IMR-90 (cell line): ENCODE measurements at regions not wholly inside any gene's neighbourhood (a gene's known extent, or its start where the extent isn't known, plus 50 kb on each side); places are given as distances from the start of the nearest gene placed in this dataset.

Experiments
- ATAC-seq: fragments of 200-7000 bp; cut with Tn5 transposase; 2 replicates; pipeline ENCODE4 v1.9.1; 2020; ENCODE audit warnings: low read depth, mild to moderate bottlenecking, moderate library complexity
- BruUV-seq: library from RNA; stranded (reverse); fragments of 400-500 nt; replicated peaks from 2 replicates; lab custom pipeline; 2021; lab: Mats Ljungman, UMichigan
- CTCF ChIA-PET: fragments of 300-600 bp; formaldehyde crosslinking; extraction: SDS; loops from one replicate; lab custom pipeline; 2021; ENCODE audit warnings: antibody characterized with exemption; lab: Yijun Ruan, JAX
- POLR2A ChIA-PET: fragments of 300-600 bp; sonication (Branson Sonifier 250); formaldehyde crosslinking; loops from one replicate; lab custom pipeline; 2022; ENCODE audit warnings: antibody characterized with exemption; ENCODE audit not compliant: unreplicated experiment; lab: Charles Lee
- DNase-seq: peaks from one replicate; pipeline ENCODE4 v3.0.0; 2013
- H2AFZ ChIP-seq: replicated peaks from 2 replicates; pipeline ENCODE3; 2013; ENCODE audit warnings: low read length, mild to moderate bottlenecking; ENCODE audit not compliant: poor library complexity
- H2AK5ac ChIP-seq: 2 replicates; pipeline ENCODE4 v1.6.1; 2013; ENCODE audit warnings: low read depth, low read length, inconsistent platforms
- H2AK9ac ChIP-seq: replicated peaks from 2 replicates; pipeline ENCODE3; 2013; ENCODE audit warnings: mild to moderate bottlenecking, low read depth, low read length, moderate library complexity; ENCODE audit not compliant: poor library complexity
- H2BK120ac ChIP-seq: 2 replicates; pipeline ENCODE4 v1.6.1; 2013; ENCODE audit warnings: low read depth, low read length, inconsistent platforms
- H2BK15ac ChIP-seq: 3 replicates; pipeline ENCODE4 v1.6.1; 2013; ENCODE audit warnings: low read depth, low read length, inconsistent platforms
- H2BK20ac ChIP-seq: 2 replicates; pipeline ENCODE4 v1.6.1; 2013; ENCODE audit warnings: low read depth, mild to moderate bottlenecking, inconsistent platforms, low read length, moderate library complexity
- H2BK5ac ChIP-seq: 2 replicates; pipeline ENCODE4 v1.6.1; 2013; ENCODE audit warnings: mild to moderate bottlenecking, low read depth, low read length, inconsistent platforms; ENCODE audit not compliant: poor library complexity, severe bottlenecking
- H3K14ac ChIP-seq: replicated peaks from 2 replicates; pipeline ENCODE4 v1.6.1; 2013; ENCODE audit warnings: low read depth, low read length, inconsistent platforms
- H3K18ac ChIP-seq: 2 replicates; pipeline ENCODE4 v1.6.1; 2013; ENCODE audit warnings: low read depth, low read length, control low read depth
- H3K23ac ChIP-seq: 2 replicates; pipeline ENCODE4 v1.6.1; 2013; ENCODE audit warnings: low read depth, low read length, inconsistent platforms
- H3K27ac ChIP-seq: 2 replicates; pipeline ENCODE4 v1.5.1; 2013; ENCODE audit warnings: mild to moderate bottlenecking, control low read depth, low read length; ENCODE audit not compliant: insufficient read depth
- H3K27me3 ChIP-seq: 2 replicates; pipeline ENCODE4 v1.6.1; 2013; ENCODE audit warnings: low read length; ENCODE audit not compliant: control insufficient read depth, insufficient read depth
- H3K36me3 ChIP-seq: 2 replicates; pipeline ENCODE4 v1.6.1; 2013; ENCODE audit warnings: low read length, mixed read lengths; ENCODE audit not compliant: control insufficient read depth, insufficient read depth
- H3K4ac ChIP-seq: 2 replicates; pipeline ENCODE4 v1.6.1; 2013; ENCODE audit warnings: low read depth, low read length, inconsistent platforms
- H3K4me1 ChIP-seq: 2 replicates; pipeline ENCODE4 v1.6.1; 2013; ENCODE audit warnings: low read length, mixed read lengths; ENCODE audit not compliant: control insufficient read depth, insufficient read depth
- H3K4me2 ChIP-seq: 2 replicates; pipeline ENCODE4 v1.6.1; 2013; ENCODE audit warnings: low read depth, mild to moderate bottlenecking, control low read depth, low read length, moderate library complexity
- H3K4me3 ChIP-seq: 2 replicates; pipeline ENCODE4 v1.5.1; 2013; ENCODE audit warnings: low read depth, mild to moderate bottlenecking, control low read depth, low read length, moderate library complexity; ENCODE audit not compliant: insufficient read depth
- H3K56ac ChIP-seq: 2 replicates; pipeline ENCODE4 v1.6.1; 2013; ENCODE audit warnings: low read length, inconsistent platforms; ENCODE audit not compliant: insufficient read depth; ENCODE audit errors: extremely low read depth
- H3K79me1 ChIP-seq, 2 experiments: 2 replicates each; pipeline ENCODE4 v1.6.1; 2013; ENCODE audit warnings: low read length in 2 of 2, inconsistent platforms in 1 of 2, low read depth in 1 of 2
- H3K9ac ChIP-seq: 2 replicates; pipeline ENCODE4 v1.6.1; 2013; ENCODE audit warnings: low read depth, low read length, control low read depth
- H3K9me1 ChIP-seq: 2 replicates; pipeline ENCODE4 v1.6.1; 2013; ENCODE audit warnings: low read length, inconsistent platforms; ENCODE audit not compliant: insufficient read depth
- H3K9me3 ChIP-seq: 2 replicates; pipeline ENCODE4 v1.6.1; 2013; ENCODE audit warnings: low read length; ENCODE audit not compliant: control insufficient read depth, insufficient read depth
- H4K20me1 ChIP-seq: 2 replicates; pipeline ENCODE4 v1.6.1; 2013; ENCODE audit warnings: low read length, inconsistent platforms; ENCODE audit not compliant: insufficient read depth
- H4K5ac ChIP-seq: 2 replicates; pipeline ENCODE4 v1.6.1; 2013; ENCODE audit warnings: mild to moderate bottlenecking, low read depth, low read length, control low read depth
- H4K8ac ChIP-seq, 2 experiments: 2 replicates each; pipeline ENCODE4 v1.6.1; 2013; ENCODE audit warnings: low read depth in 2 of 2, low read length in 2 of 2, control low read depth in 1 of 2, inconsistent platforms in 1 of 2
- H4K91ac ChIP-seq: 2 replicates; pipeline ENCODE4 v1.6.1; 2013; ENCODE audit warnings: low read depth, low read length, inconsistent platforms; ENCODE audit not compliant: insufficient read depth
- BHLHE40 ChIP-seq: fragments of 150-350 bp; IDR thresholded peaks from 2 replicates; pipeline ENCODE4 v1.6.1; 2016; ENCODE audit warnings: mild to moderate bottlenecking, low read depth, low read length
- CEBPB ChIP-seq: IDR thresholded peaks from 2 replicates; pipeline ENCODE4 v1.6.1; 2012; ENCODE audit warnings: low read depth, low read length, improper control_type of control experiment
- CTCF ChIP-seq: conservative IDR thresholded peaks from 2 replicates; pipeline ENCODE4 v1.5.1; 2012; ENCODE audit warnings: mild to moderate bottlenecking, low read depth, low read length, improper control_type of control experiment
- MAFK ChIP-seq: IDR thresholded peaks from 2 replicates; pipeline ENCODE4 v1.6.1; 2012; ENCODE audit warnings: low read depth, low read length, improper control_type of control experiment
- MAZ ChIP-seq: IDR thresholded peaks from 2 replicates; pipeline ENCODE4 v1.6.1; 2012; ENCODE audit warnings: low read depth, mild to moderate bottlenecking, low read length, improper control_type of control experiment, moderate library complexity, borderline replicate concordance
- RAD21 ChIP-seq: IDR thresholded peaks from 2 replicates; pipeline ENCODE4 v1.6.1; 2012; ENCODE audit warnings: low read length, improper control_type of control experiment
- WGBS, 2 experiments: methylation state at CpG; one replicate each; pipeline versions ENCODE4 v1.1.5 to v1.1.7; 2013; ENCODE audit warnings: missing lambda C conversion rate in 2 of 2; ENCODE audit not compliant: insufficient read length in 1 of 2; ENCODE audit errors: extremely low coverage in 2 of 2; 5-methylcytosine and 5-hydroxymethylcytosine counted together
- dilution Hi-C: fragments of 300-500 bp; cut with HindIII; formaldehyde crosslinking; loops from one replicate; pipeline ENCODE4 v1.14.3; 2018; ENCODE audit warnings: low sequenced_read_pairs; ENCODE audit not compliant: unreplicated experiment
- in situ Hi-C: fragments of 300-500 bp; cut with MboI; formaldehyde crosslinking; loops from 3 replicates; pipeline ENCODE4 v1.14.3; 2019; ENCODE audit warnings: low sequenced_read_pairs, inconsistent platforms, mixed read lengths
- intact Hi-C: fragments of 100-400 bp; cut with micrococcal nuclease; formaldehyde crosslinking; loops from 2 replicates; pipeline ENCODE4 v1.10.0; 2022

DNA sequence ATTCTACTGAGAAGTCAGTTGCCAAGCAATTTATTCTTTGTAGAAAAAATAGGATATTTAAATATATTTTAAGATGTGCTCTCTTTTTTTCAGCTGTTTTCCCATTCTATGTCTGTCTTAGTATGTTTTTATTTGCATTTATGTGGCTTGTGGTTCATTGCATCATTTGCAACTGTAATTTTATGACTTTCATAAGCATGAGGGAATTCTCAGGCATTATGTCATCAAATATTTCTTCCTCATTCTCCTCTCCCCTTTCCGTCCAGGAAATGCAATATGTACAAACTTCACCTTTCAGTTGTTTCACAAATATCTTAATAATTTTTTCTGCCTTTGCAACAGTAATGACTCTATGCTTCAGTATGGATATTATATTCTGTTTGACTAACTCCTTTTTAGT, 560.2 kb upstream of the LRATD1 start:
- Histone ChIP-seq H3K56ac (no peak overlapping the region), H2BK20ac (no peak overlapping the region), H3K79me1 (no peaks in the 10 kb centered on the region), H3K9ac (no peak overlapping the region), H3K4me3 (no peak overlapping the region), H3K9me1 (no peaks in the 10 kb centered on the region), H2AFZ (no peak overlapping the region), H2AK5ac (no peak overlapping the region), H2BK120ac (no peak overlapping the region), H3K27me3 (no peaks in the 10 kb centered on the region), H3K4me1 (no peaks in the 10 kb centered on the region), H3K23ac (no peak overlapping the region), H3K18ac (no peak overlapping the region), H3K14ac (no peak overlapping the region), H4K91ac (no peak overlapping the region), H3K36me3 (no peaks in the 10 kb centered on the region), H3K9me3 (no peaks in the 10 kb centered on the region), H3K4me2 (no peak overlapping the region), H2BK15ac (no peak overlapping the region), H2AK9ac (no peak overlapping the region), H4K5ac (no peak overlapping the region), H3K4ac (no peak overlapping the region), H2BK5ac (no peak overlapping the region), H3K27ac (no peak overlapping the region), H4K8ac (no peak overlapping the region), H4K20me1 (no peaks in the 10 kb centered on the region)
- in situ Hi-C loops = no loop called here
- CTCF ChIA-PET = no interaction called here
- dilution Hi-C loops = no loop called here
- WGBS, 2 experiments = no CpG with 5 or more reads among the region's 1 CpG
- intact Hi-C loops = no loop called here
- TF ChIP-seq MAFK = no peak
- TF ChIP-seq CTCF = no peak
- TF ChIP-seq BHLHE40 = no peak
- TF ChIP-seq RAD21 = no peak
- no peak for TF ChIP-seq MAZ
- TF ChIP-seq CEBPB = no peak
- no TSS peak for BruUV-seq
- POLR2A ChIA-PET = no interaction called here
- no peak for DNase-seq
- no peak for ATAC-seq
